Spleen (tissue), 7 donors: ENCODE measurements at regions not wholly inside any gene's neighbourhood (a gene's known extent, or its start where the extent isn't known, plus 50 kb on each side); places are given as distances from the start of the nearest gene placed in this dataset.

Source experiments
- POLR2AphosphoS5 ChIP-seq, 3 donors: sonication (generic); formaldehyde crosslinking; IDR thresholded peaks; one replicate each; pipeline ENCODE4 v1.5.1; 2017; ENCODE audit warnings: antibody characterized with exemption in 3 of 3
- TF ChIP-seq, protein P1 (sequence below), 11 experiments: fragments of 200-600 bp in 7 of 11; fragments of 450-650 bp in 4 of 11; sonication (generic) in 4 of 11; IDR thresholded peaks in 8 of 11; conservative IDR thresholded peaks in 3 of 11; 1 replicate in 7 of 11; 2 replicates in 4 of 11; pipeline versions ENCODE4 v1.4.0 to v1.8.0; 2016 to 2021; ENCODE audit warnings: antibody characterized with exemption in 11 of 11, inconsistent platforms in 4 of 11, mild to moderate bottlenecking in 1 of 11
- donor health status: DM: no; HTN: no; CAD: no; lungs with moderate emphysema.
- donor health status: DM: no; HTN: no; CAD: no.
- donor health status: DM: no; HTN: no; CAD: no.

DNA sequence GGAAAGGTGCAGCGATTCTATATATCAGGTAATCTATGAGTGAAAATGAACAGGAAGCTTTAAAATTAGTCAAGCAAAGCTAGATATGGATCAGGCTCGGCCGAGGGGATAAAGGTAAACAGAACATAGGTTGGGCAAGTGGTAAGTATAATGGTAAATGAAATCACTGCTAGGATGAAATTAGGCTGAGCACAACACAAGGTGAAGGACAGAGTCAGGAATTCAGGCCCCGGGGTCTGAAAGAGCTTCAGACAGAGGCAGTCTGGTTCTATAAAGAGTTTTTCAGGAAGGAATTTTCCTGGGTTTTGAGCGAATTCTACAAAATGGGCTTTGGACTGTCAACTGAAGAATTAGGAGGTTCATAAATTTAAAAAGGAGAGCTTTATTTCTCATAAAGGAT is 513.2 kb upstream of the CDH2 start:
- TF ChIP-seq, protein P1, sequence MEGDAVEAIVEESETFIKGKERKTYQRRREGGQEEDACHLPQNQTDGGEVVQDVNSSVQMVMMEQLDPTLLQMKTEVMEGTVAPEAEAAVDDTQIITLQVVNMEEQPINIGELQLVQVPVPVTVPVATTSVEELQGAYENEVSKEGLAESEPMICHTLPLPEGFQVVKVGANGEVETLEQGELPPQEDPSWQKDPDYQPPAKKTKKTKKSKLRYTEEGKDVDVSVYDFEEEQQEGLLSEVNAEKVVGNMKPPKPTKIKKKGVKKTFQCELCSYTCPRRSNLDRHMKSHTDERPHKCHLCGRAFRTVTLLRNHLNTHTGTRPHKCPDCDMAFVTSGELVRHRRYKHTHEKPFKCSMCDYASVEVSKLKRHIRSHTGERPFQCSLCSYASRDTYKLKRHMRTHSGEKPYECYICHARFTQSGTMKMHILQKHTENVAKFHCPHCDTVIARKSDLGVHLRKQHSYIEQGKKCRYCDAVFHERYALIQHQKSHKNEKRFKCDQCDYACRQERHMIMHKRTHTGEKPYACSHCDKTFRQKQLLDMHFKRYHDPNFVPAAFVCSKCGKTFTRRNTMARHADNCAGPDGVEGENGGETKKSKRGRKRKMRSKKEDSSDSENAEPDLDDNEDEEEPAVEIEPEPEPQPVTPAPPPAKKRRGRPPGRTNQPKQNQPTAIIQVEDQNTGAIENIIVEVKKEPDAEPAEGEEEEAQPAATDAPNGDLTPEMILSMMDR (IDR thresholded peaks at IDR 0.05 in 8 of 11, conservative IDR thresholded peaks at IDR 0.05 in 3 of 11): no peak
- no peak for TF ChIP-seq POLR2AphosphoS5 (IDR thresholded peaks at IDR 0.05)
